ENCODE measurements at regions not wholly inside any gene's neighbourhood (a gene's known extent, or its start where the extent isn't known, plus 50 kb on each side); places are given as distances from the start of the nearest gene placed in this dataset.

DNA sequence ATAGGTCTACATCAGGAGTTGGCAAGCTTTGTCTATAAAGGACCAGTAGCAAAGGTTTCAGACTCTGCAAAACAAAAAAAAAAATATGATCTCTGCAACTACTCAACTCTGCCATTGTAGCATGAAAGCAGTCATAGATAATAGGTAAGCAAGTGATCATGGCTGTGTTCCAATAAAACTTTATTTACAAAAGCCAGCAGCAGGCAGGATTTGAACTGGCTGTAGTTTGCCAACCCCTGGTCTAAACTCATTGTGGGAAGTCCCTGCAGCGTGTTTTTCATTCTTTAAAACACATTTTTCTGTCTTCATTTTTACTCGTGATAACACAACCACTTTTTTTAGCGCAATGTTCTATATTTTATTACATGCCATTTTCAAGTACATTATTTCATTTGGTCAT lies 127.5 kb upstream of the COX10 start:
- TF ChIP-seq, protein P1, sequence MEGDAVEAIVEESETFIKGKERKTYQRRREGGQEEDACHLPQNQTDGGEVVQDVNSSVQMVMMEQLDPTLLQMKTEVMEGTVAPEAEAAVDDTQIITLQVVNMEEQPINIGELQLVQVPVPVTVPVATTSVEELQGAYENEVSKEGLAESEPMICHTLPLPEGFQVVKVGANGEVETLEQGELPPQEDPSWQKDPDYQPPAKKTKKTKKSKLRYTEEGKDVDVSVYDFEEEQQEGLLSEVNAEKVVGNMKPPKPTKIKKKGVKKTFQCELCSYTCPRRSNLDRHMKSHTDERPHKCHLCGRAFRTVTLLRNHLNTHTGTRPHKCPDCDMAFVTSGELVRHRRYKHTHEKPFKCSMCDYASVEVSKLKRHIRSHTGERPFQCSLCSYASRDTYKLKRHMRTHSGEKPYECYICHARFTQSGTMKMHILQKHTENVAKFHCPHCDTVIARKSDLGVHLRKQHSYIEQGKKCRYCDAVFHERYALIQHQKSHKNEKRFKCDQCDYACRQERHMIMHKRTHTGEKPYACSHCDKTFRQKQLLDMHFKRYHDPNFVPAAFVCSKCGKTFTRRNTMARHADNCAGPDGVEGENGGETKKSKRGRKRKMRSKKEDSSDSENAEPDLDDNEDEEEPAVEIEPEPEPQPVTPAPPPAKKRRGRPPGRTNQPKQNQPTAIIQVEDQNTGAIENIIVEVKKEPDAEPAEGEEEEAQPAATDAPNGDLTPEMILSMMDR (IDR thresholded peaks at IDR 0.05) = no peak
- no peak for TF ChIP-seq POLR2A (IDR thresholded peaks at IDR 0.05; ENCODE audit: low read depth)

Data from esophagus muscularis mucosa (tissue), 3 donors.